Upper lobe of left lung (tissue), 6 donors: ENCODE measurements at regions not wholly inside any gene's neighbourhood (a gene's known extent, or its start where the extent isn't known, plus 50 kb on each side); places are given as distances from the start of the nearest gene placed in this dataset.

ENCODE experiments used
- ATAC-seq, 2 donors: fragments of 200-7000 bp; cut with Tn5 transposase; one replicate each; pipeline ENCODE4 v1.9.1; 2022; ENCODE audit warnings: mild to moderate bottlenecking in 2 of 2, moderate library complexity in 2 of 2; ENCODE audit not compliant: low FRiP score in 2 of 2
- DNase-seq, 2 donors: peaks; one replicate each; pipeline ENCODE4 v3.0.0-alpha.2; 2019 to 2020
- H3K27ac ChIP-seq, 4 donors: fragments of 200-600 bp; sonication (generic); one replicate each; pipeline ENCODE4 v1.5.1; 2016 to 2019
- H3K27me3 ChIP-seq, 4 donors: fragments of 200-600 bp; sonication (generic); one replicate each; pipeline ENCODE4 v1.5.1; 2017 to 2019
- H3K36me3 ChIP-seq, 4 donors: fragments of 200-600 bp; sonication (generic); one replicate each; pipeline ENCODE4 v1.5.1; 2016 to 2019
- H3K4me1 ChIP-seq, 4 donors: fragments of 200-600 bp; sonication (generic); one replicate each; pipeline ENCODE4 v1.5.1; 2018 to 2019
- H3K4me3 ChIP-seq, 4 donors: fragments of 200-600 bp; sonication (generic); one replicate each; pipeline ENCODE4 v1.5.1; 2017 to 2019; ENCODE audit warnings: mild to moderate bottlenecking in 2 of 4, moderate library complexity in 1 of 4
- H3K9me3 ChIP-seq, 4 donors: fragments of 200-600 bp; sonication (generic); one replicate each; pipeline ENCODE4 v1.5.1; 2018 to 2019
- EP300 ChIP-seq, 4 donors: sonication (generic); formaldehyde crosslinking; IDR thresholded peaks; one replicate each; pipeline ENCODE4 v1.5.1; 2017; ENCODE audit warnings: antibody characterized with exemption in 4 of 4, control low read depth in 2 of 4
- POLR2A ChIP-seq, 4 donors: fragments of 450-650 bp; IDR thresholded peaks; one replicate each; pipeline ENCODE4 v1.5.1; 2016 to 2017; ENCODE audit warnings: antibody characterized with exemption in 4 of 4, mild to moderate bottlenecking in 2 of 4
- POLR2AphosphoS5 ChIP-seq, 2 donors: sonication (generic); formaldehyde crosslinking; IDR thresholded peaks; one replicate each; pipeline ENCODE4 v1.5.1; 2017; ENCODE audit warnings: antibody characterized with exemption in 2 of 2
- WGBS, 2 donors: methylation state at CpG; one replicate each; pipeline ENCODE4 v1.1.5; 2017 to 2018; 5-methylcytosine and 5-hydroxymethylcytosine counted together
- TF ChIP-seq, protein P1 (sequence below), 6 experiments: fragments of 450-650 bp in 4 of 6; fragments of 200-600 bp in 2 of 6; sonication (generic) in 2 of 6; IDR thresholded peaks; one replicate each; pipeline ENCODE4 v1.5.1; 2016 to 2019; ENCODE audit warnings: antibody characterized with exemption in 6 of 6
- donor health status: DM: no; HTN: no; CAD: no; lungs with moderate emphysema.
- donor health status: DM: no; HTN: yes; CAD: no; lungs with severe emphysema.

DNA sequence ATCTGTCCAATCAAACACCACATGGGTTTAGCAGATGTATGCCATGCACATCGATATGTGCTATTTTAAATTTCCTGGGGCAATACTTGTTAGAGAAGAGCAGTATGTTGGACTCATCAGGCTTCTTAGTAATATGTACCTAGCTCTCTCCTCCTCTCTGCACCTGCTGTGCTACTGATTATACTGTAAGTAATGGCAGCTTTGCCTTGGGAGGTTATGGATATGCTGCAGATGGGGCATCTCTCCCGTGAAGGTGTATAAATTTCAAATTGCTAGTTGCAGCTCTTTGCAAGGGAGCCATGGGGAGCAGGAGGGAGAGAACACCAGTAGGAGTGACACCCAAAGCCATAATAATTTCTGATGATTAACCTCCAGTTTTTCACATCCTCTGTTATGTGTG, 101.5 kb downstream of the SPATA31D1 start:
- Histone ChIP-seq H3K9me3 (no peaks in the 10 kb centered on the region), H3K27me3 (no peaks in the 10 kb centered on the region), H3K4me1 (no peaks in the 10 kb centered on the region), H3K36me3 (no peaks in the 10 kb centered on the region), H3K27ac (no peak overlapping the region), H3K4me3 (no peak overlapping the region)
- TF ChIP-seq POLR2A (IDR thresholded peaks at IDR 0.05): no peak
- no peak for TF ChIP-seq POLR2AphosphoS5 (IDR thresholded peaks at IDR 0.05)
- TF ChIP-seq, protein P1, sequence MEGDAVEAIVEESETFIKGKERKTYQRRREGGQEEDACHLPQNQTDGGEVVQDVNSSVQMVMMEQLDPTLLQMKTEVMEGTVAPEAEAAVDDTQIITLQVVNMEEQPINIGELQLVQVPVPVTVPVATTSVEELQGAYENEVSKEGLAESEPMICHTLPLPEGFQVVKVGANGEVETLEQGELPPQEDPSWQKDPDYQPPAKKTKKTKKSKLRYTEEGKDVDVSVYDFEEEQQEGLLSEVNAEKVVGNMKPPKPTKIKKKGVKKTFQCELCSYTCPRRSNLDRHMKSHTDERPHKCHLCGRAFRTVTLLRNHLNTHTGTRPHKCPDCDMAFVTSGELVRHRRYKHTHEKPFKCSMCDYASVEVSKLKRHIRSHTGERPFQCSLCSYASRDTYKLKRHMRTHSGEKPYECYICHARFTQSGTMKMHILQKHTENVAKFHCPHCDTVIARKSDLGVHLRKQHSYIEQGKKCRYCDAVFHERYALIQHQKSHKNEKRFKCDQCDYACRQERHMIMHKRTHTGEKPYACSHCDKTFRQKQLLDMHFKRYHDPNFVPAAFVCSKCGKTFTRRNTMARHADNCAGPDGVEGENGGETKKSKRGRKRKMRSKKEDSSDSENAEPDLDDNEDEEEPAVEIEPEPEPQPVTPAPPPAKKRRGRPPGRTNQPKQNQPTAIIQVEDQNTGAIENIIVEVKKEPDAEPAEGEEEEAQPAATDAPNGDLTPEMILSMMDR (IDR thresholded peaks at IDR 0.05): no peak
- no peak for TF ChIP-seq EP300 (IDR thresholded peaks at IDR 0.05)
- DNase-seq: no peak
- no peak for ATAC-seq
- 95 to 100% methylated on average over 2 of the region's 2 CpGs for WGBS, 2 donors

DNA sequence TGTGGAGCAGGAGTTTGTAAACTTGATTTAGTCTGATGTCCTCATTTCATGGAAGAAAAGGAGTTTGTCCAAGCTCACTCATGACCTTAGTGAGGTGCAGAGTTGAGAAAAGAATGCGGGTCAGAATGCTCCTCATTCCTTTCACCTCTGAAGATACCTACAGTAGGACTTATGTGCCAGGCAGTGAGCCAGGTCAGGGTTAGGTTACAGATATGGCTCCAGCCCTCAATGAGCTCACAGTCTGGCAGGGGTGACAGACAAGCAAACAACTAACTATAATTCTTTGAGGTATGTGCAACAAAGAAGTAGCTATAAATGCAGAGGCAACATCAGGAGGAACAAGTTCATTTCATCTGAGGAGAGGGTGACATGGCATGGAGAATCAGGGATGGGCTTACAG, 102.5 kb downstream of the SPATA31D1 start:
- no peaks in the 10 kb centered on the region for H3K27me3 ChIP-seq
- no peaks in the 10 kb centered on the region for H3K36me3 ChIP-seq
- H3K9me3 ChIP-seq: no peaks in the 10 kb centered on the region
- no peak overlapping the region for H3K4me3 ChIP-seq
- WGBS, 2 donors: 83 to 91% methylated on average over 1 of the region's 1 CpG
- H3K4me1 ChIP-seq: no peaks in the 10 kb centered on the region
- ATAC-seq (no peak), DNase-seq (no peak)
- TF ChIP-seq EP300 (IDR thresholded peaks at IDR 0.05) (no peak), POLR2AphosphoS5 (IDR thresholded peaks at IDR 0.05) (no peak), POLR2A (IDR thresholded peaks at IDR 0.05) (no peak)
- TF ChIP-seq, protein P1 (IDR thresholded peaks at IDR 0.05): no peak
- no peak overlapping the region for H3K27ac ChIP-seq

GRCh38 chr9:82091610-82092009, 103.0 kb downstream of the SPATA31D1 start:
- 87 to 93% methylated on average over 2 of the region's 2 CpGs for whole genome bisulfite sequencing, 2 donors
- no peaks in the 10 kb centered on the region for H3K27me3 ChIP-seq
- H3K36me3 ChIP-seq: no peaks in the 10 kb centered on the region
- no peak for TF ChIP-seq EP300 (IDR thresholded peaks at IDR 0.05)
- no peak for TF ChIP-seq POLR2A (IDR thresholded peaks at IDR 0.05)
- TF ChIP-seq POLR2AphosphoS5 (IDR thresholded peaks at IDR 0.05): no peak
- TF ChIP-seq, protein P1 (IDR thresholded peaks at IDR 0.05): no peak
- no peak overlapping the region for H3K4me3 ChIP-seq
- ATAC-seq: no peak
- no peaks in the 10 kb centered on the region for H3K9me3 ChIP-seq
- no peak for DNase-seq
- no peak overlapping the region for H3K27ac ChIP-seq
- H3K4me1 ChIP-seq: no peaks in the 10 kb centered on the region

DNA sequence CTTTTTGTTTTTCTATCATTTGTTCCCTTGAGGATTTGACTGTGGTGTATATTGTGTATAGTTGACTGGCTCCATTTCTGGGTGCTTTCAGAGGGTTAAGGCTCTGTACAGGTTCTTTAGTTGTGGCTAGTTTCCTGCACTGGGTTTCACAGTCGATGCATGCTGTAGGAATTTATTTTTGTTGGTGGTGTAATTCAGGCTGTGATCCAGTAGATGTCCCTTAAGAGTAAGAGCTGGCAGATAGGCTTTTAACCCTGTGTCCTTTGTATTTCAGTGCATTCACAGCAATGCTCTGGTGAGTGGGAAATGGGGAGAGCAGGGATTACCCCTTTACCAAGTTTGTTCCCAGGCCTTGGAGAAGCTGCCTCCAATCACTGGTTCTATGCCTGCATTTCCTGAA, 112.9 kb downstream of the SPATA31D1 start:
- 78 to 90% methylated on average over 1 of the region's 1 CpG for WGBS, 2 donors
- H3K27ac ChIP-seq: no peak overlapping the region
- no peaks in the 10 kb centered on the region for H3K27me3 ChIP-seq
- ATAC-seq: no peak
- no peak overlapping the region for H3K4me3 ChIP-seq
- no peaks in the 10 kb centered on the region for H3K9me3 ChIP-seq
- no peak for TF ChIP-seq POLR2A (IDR thresholded peaks at IDR 0.05)
- TF ChIP-seq EP300 (IDR thresholded peaks at IDR 0.05): no peak
- no peak for TF ChIP-seq POLR2AphosphoS5 (IDR thresholded peaks at IDR 0.05)
- TF ChIP-seq, protein P1 (IDR thresholded peaks at IDR 0.05): no peak
- DNase-seq: no peak
- no peaks in the 10 kb centered on the region for H3K4me1 ChIP-seq
- no peaks in the 10 kb centered on the region for H3K36me3 ChIP-seq

DNA sequence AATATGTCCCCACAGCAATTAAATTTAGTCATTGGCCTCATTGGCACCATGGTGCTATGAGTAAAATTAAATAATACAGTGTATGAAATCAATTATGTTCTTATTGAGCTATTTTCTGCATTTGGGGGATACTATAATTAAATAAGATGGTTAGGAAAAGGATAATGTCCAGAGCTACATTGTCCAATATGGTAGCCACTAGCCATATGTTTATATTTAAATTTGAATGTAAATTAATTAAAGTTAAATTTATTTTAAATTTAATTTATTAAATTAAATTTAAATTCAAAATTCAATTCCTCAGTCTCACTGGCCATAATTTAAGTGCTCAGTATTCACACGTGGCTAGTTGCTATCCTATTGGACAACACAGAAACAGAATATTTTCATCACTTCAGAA, 115.7 kb downstream of the SPATA31D1 start:
- Histone ChIP-seq H3K36me3 (no peaks in the 10 kb centered on the region), H3K27ac (no peak overlapping the region), H3K4me1 (no peaks in the 10 kb centered on the region), H3K4me3 (no peak overlapping the region), H3K27me3 (no peaks in the 10 kb centered on the region), H3K9me3 (no peaks in the 10 kb centered on the region)
- no peak for DNase-seq
- TF ChIP-seq POLR2A (IDR thresholded peaks at IDR 0.05) (no peak), EP300 (IDR thresholded peaks at IDR 0.05) (no peak), POLR2AphosphoS5 (IDR thresholded peaks at IDR 0.05) (no peak)
- TF ChIP-seq, protein P1 (IDR thresholded peaks at IDR 0.05): no peak
- 84 to 95% methylated on average over 1 of the region's 1 CpG for WGBS, 2 donors
- ATAC-seq: no peak
